ENCODE measurements at regions not wholly inside any gene's neighbourhood (a gene's known extent, or its start where the extent isn't known, plus 50 kb on each side); places are given as distances from the start of the nearest gene placed in this dataset.
"Not testable (repeated sequence)": the region's sequence is repeated elsewhere in the genome, so short reads cannot be mapped to it uniquely, and the experiment has no call there.

DNA sequence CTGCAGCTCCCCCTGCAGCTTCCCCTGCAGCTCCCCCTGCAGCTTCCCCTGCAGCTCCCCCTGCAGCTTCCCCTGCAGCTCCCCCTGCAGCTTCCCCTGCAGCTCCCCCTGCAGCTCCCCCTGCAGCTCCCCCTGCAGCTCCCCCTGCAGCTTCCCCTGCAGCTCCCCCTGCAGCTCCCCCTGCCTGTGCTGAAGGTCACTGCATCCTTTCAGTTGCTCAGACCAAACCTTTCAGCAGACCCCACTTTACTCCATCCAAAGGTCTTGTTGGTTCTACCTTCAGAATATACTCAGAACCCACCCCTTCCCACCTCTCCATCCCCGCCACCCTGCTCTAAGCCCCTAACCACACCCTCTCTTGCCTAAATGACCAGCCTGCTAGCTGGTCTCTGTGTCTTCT, 120.0 kb downstream of the TEX29 start:
- intact Hi-C loops (cut with micrococcal nuclease; ENCODE audit: unreplicated experiment); POLR2A ChIA-PET (ENCODE audit: low non-redundant PET): not testable (repeated sequence)

DNA sequence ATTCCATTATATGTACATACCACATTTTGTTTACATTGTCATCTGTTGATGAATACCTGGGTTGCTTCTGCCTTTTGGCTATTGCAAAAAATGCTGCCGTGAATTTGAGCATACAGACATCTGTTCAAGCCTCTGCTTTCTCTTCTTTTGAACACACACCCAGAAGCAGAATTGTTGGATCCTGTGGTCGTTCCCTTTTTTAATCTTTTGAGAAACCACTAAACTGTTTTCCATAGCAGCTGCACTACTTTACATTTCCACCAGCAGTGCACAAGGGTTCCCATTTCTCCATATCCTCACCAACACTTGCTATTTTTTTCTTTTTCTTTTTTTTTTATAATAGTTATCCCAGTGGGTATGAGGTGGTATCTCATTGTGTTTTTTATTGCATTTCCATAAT, 123.5 kb downstream of the TEX29 start:
- TF ChIP-seq EZH2 (IDR thresholded peaks at IDR 0.05; ENCODE audit: borderline replicate concordance, low read depth, low read length, poor library complexity, severe bottlenecking), result no peak
- TF ChIP-seq, protein P1, sequence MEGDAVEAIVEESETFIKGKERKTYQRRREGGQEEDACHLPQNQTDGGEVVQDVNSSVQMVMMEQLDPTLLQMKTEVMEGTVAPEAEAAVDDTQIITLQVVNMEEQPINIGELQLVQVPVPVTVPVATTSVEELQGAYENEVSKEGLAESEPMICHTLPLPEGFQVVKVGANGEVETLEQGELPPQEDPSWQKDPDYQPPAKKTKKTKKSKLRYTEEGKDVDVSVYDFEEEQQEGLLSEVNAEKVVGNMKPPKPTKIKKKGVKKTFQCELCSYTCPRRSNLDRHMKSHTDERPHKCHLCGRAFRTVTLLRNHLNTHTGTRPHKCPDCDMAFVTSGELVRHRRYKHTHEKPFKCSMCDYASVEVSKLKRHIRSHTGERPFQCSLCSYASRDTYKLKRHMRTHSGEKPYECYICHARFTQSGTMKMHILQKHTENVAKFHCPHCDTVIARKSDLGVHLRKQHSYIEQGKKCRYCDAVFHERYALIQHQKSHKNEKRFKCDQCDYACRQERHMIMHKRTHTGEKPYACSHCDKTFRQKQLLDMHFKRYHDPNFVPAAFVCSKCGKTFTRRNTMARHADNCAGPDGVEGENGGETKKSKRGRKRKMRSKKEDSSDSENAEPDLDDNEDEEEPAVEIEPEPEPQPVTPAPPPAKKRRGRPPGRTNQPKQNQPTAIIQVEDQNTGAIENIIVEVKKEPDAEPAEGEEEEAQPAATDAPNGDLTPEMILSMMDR (conservative IDR thresholded peaks at IDR 0.05; ENCODE audit: low read depth, low read length), result no peak
- ChIA-PET CTCF (no interaction called here), POLR2A (ENCODE audit: low non-redundant PET) (no interaction called here)
- no peaks in the 10 kb centered on the region for H3K9me3 ChIP-seq (ENCODE audit: low read depth, low read length, poor library complexity, severe bottlenecking)
- no peaks in the 10 kb centered on the region for H3K36me3 ChIP-seq (ENCODE audit: insufficient read depth, low read length, poor library complexity, severe bottlenecking)
- H3K27ac ChIP-seq (ENCODE audit: low read depth, low read length, poor library complexity, severe bottlenecking), result no peak overlapping the region
- no peak for DNase-seq (ENCODE audit: low spot score)
- intact Hi-C loops (cut with micrococcal nuclease; ENCODE audit: unreplicated experiment), result no loop called here
- no peaks in the 10 kb centered on the region for H3K4me1 ChIP-seq (ENCODE audit: insufficient read depth, low read length, poor library complexity, severe bottlenecking)
- no peak overlapping the region for H3K4me3 ChIP-seq (ENCODE audit: low read depth, low read length, poor library complexity, severe bottlenecking)
- peaks cover 18% of the 10 kb centered on the region for H3K27me3 ChIP-seq (replicated peaks; ENCODE audit: insufficient read depth, low read depth, low read length, poor library complexity)
- BruUV-seq (replicated peaks), result no TSS peak

More for the DNA sequence above, 120.0 kb downstream of the TEX29 start:
- not testable (repeated sequence) for H3K9me3 ChIP-seq (ENCODE audit: low read depth, low read length, poor library complexity, severe bottlenecking); H3K4me1 ChIP-seq (ENCODE audit: insufficient read depth, low read length, poor library complexity, severe bottlenecking); H3K4me3 ChIP-seq (ENCODE audit: low read depth, low read length, poor library complexity, severe bottlenecking); BruUV-seq (replicated peaks); H3K36me3 ChIP-seq (ENCODE audit: insufficient read depth, low read length, poor library complexity, severe bottlenecking); DNase-seq (ENCODE audit: low spot score); H3K27ac ChIP-seq (ENCODE audit: low read depth, low read length, poor library complexity, severe bottlenecking)
- CTCF ChIA-PET, result interaction anchor here (0.6 to 1.0 kb wide), 2 partner anchors 373 to 607 kb away, joined by 4 to 6 read pairs; no protein-coding TSS in a partner anchor
- H3K27me3 ChIP-seq (replicated peaks; ENCODE audit: insufficient read depth, low read depth, low read length, poor library complexity), result peaks cover 14% of the 10 kb centered on the region
- TF ChIP-seq, protein P1 (conservative IDR thresholded peaks at IDR 0.05; ENCODE audit: low read depth, low read length), result peak; percentile 58

DNA sequence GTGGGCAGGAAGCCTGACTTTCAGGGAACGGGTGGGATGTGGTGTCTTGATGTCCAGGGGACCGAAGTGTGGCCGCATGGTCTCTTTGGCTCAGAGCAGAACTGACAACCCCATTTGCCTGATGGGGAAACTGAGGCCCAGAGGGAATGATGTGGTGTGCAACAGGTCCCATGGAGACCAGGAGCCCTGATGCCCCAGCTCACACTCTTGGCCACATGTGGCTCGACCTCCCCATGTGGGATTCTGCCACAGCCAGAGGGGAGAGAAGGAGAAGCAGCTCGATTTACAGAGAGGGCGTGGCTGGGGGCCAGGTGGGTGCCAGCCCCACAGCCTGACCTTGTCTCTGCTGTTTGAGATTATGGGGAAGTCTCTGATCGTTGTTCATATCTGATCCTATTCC, 128.1 kb downstream of the TEX29 start:
- no peaks in the 10 kb centered on the region for H3K4me1 ChIP-seq (ENCODE audit: insufficient read depth, low read length, poor library complexity, severe bottlenecking)
- H3K27ac ChIP-seq (ENCODE audit: low read depth, low read length, poor library complexity, severe bottlenecking), result no peak overlapping the region
- no peaks in the 10 kb centered on the region for H3K9me3 ChIP-seq (ENCODE audit: low read depth, low read length, poor library complexity, severe bottlenecking)
- no peaks in the 10 kb centered on the region for H3K36me3 ChIP-seq (ENCODE audit: insufficient read depth, low read length, poor library complexity, severe bottlenecking)
- no peak for DNase-seq (ENCODE audit: low spot score)
- H3K27me3 ChIP-seq (replicated peaks; ENCODE audit: insufficient read depth, low read depth, low read length, poor library complexity), result peaks cover 48% of the 10 kb centered on the region
- TF ChIP-seq, protein P1 (conservative IDR thresholded peaks at IDR 0.05; ENCODE audit: low read depth, low read length), result no peak
- no peak for TF ChIP-seq EZH2 (IDR thresholded peaks at IDR 0.05; ENCODE audit: borderline replicate concordance, low read depth, low read length, poor library complexity, severe bottlenecking)
- BruUV-seq (replicated peaks), result no TSS peak
- ChIA-PET CTCF (no interaction called here), POLR2A (ENCODE audit: low non-redundant PET) (no interaction called here)
- intact Hi-C loops (cut with micrococcal nuclease; ENCODE audit: unreplicated experiment), result no loop called here
- H3K4me3 ChIP-seq (ENCODE audit: low read depth, low read length, poor library complexity, severe bottlenecking), result no peak overlapping the region
